Adrenal gland (tissue), 5 donors: ENCODE measurements at regions not wholly inside any gene's neighbourhood (a gene's known extent, or its start where the extent isn't known, plus 50 kb on each side); places are given as distances from the start of the nearest gene placed in this dataset.
"Not testable (repeated sequence)": the region's sequence is repeated elsewhere in the genome, so short reads cannot be mapped to it uniquely, and the experiment has no call there.

Experiments
- CTCF ChIP-seq, 6 experiments: fragments of 450-650 bp in 4 of 6; fragments of 200-600 bp in 2 of 6; sonication (generic) in 1 of 6; IDR thresholded peaks; 1 replicate in 5 of 6; 2 replicates in 1 of 6; pipeline versions ENCODE4 v1.5.1 to v1.8.0; 2016 to 2021; ENCODE audit warnings: antibody characterized with exemption in 6 of 6, mild to moderate bottlenecking in 2 of 6, moderate library complexity in 1 of 6
- POLR2A ChIP-seq, 2 donors: fragments of 450-650 bp; IDR thresholded peaks; one replicate each; pipeline ENCODE4 v1.6.1; 2017; ENCODE audit warnings: antibody characterized with exemption in 2 of 2, mild to moderate bottlenecking in 2 of 2, moderate library complexity in 1 of 2
- donor health status: DM: no; HTN: no; CAD: no.

GRCh38 chr21:6468331-6468860, 4053.0 kb upstream of the TPTE start:
- not testable (repeated sequence) for TF ChIP-seq POLR2A, CTCF (IDR thresholded peaks at IDR 0.05)
